SK-N-SH treated with all-trans-retinoic acid at 6 μM for 48 hours (cell line): ENCODE measurements at regions not wholly inside any gene's neighbourhood (a gene's known extent, or its start where the extent isn't known, plus 50 kb on each side); places are given as distances from the start of the nearest gene placed in this dataset.

Experiments used
- BACH2 ChIP-seq: fragments of 250-450 bp; sonication (Bioruptor Pico); IDR thresholded peaks from 2 replicates; pipeline ENCODE4 v1.9.0; 2021; ENCODE audit warnings: mild to moderate bottlenecking, borderline replicate concordance
- PATZ1 ChIP-seq: fragments of 250-450 bp; sonication (Bioruptor Pico); IDR thresholded peaks from 2 replicates; pipeline ENCODE4 v1.8.0; 2020; ENCODE audit warnings: mild to moderate bottlenecking, moderate library complexity, borderline replicate concordance
- POU6F1 ChIP-seq: fragments of 250-450 bp; sonication (Bioruptor Pico); IDR thresholded peaks from 2 replicates; pipeline ENCODE4 v1.8.0; 2021; ENCODE audit warnings: low read depth, mild to moderate bottlenecking, moderate library complexity, borderline replicate concordance
- ZFP3 ChIP-seq: fragments of 250-450 bp; sonication (Bioruptor Pico); IDR thresholded peaks from 2 replicates; pipeline ENCODE4 v1.5.0; 2020; ENCODE audit warnings: mild to moderate bottlenecking, moderate library complexity
- ZNF8 ChIP-seq: fragments of 450-650 bp; formaldehyde crosslinking; IDR thresholded peaks from 2 replicates; pipeline ENCODE4 v1.5.0; 2020; ENCODE audit warnings: mild to moderate bottlenecking, moderate library complexity

GRCh38 chr14:101473045-101473729 lies 88.1 kb upstream of the DIO3 start:
- TF ChIP-seq ZFP3 (CRISPR knock-in tag) (no peak), ZNF8 (CRISPR knock-in tag) (no peak), PATZ1 (no peak), BACH2 (no peak), POU6F1 (no peak)
